WTC11 (cell line): ENCODE measurements at regions not wholly inside any gene's neighbourhood (a gene's known extent, or its start where the extent isn't known, plus 50 kb on each side); places are given as distances from the start of the nearest gene placed in this dataset.
"Not testable (repeated sequence)": the region's sequence is repeated elsewhere in the genome, so short reads cannot be mapped to it uniquely, and the experiment has no call there.

ENCODE experiments used
- CREB1 ChIP-seq: sonication (generic); formaldehyde crosslinking; IDR thresholded peaks from 2 replicates; pipeline ENCODE4 v1.8.0; 2023; ENCODE audit warnings: mild to moderate bottlenecking, missing genetic modification reagents
- ESRRA ChIP-seq: sonication (generic); formaldehyde crosslinking; IDR thresholded peaks from 2 replicates; pipeline ENCODE4 v1.8.1; 2022; ENCODE audit warnings: mild to moderate bottlenecking, missing genetic modification reagents, borderline replicate concordance
- JUN ChIP-seq: sonication (generic); formaldehyde crosslinking; IDR thresholded peaks from 2 replicates; pipeline ENCODE4 v1.8.0; 2023; ENCODE audit warnings: mild to moderate bottlenecking, missing genetic modification reagents
- MYBL2 ChIP-seq: sonication (generic); formaldehyde crosslinking; IDR thresholded peaks from 2 replicates; pipeline ENCODE4 v1.8.1; 2023; ENCODE audit warnings: mild to moderate bottlenecking, moderate library complexity, missing genetic modification reagents
- NFYB ChIP-seq: sonication (generic); formaldehyde crosslinking; conservative IDR thresholded peaks from 2 replicates; pipeline ENCODE4 v1.8.0; 2022; ENCODE audit warnings: low read depth, missing genetic modification reagents
- SP1 ChIP-seq: sonication (generic); formaldehyde crosslinking; conservative IDR thresholded peaks from 2 replicates; pipeline ENCODE4 v1.8.1; 2022; ENCODE audit warnings: missing genetic modification reagents
- TCF7 ChIP-seq: sonication (generic); formaldehyde crosslinking; IDR thresholded peaks from 2 replicates; pipeline ENCODE4 v1.8.0; 2022; ENCODE audit warnings: mild to moderate bottlenecking, low read depth, missing genetic modification reagents, moderate library complexity
- ZNF232 ChIP-seq: sonication (generic); formaldehyde crosslinking; IDR thresholded peaks from 2 replicates; pipeline ENCODE4 v1.8.0; 2022; ENCODE audit warnings: mild to moderate bottlenecking, missing genetic modification reagents
- ZNF423 ChIP-seq: fragments of 250-450 bp; sonication (Bioruptor Pico); IDR thresholded peaks from 2 replicates; pipeline ENCODE4 v2.1.2; 2022; ENCODE audit warnings: mild to moderate bottlenecking, moderate library complexity
- TF ChIP-seq, protein P1 (sequence below): fragments of 200-600 bp; IDR thresholded peaks from 2 replicates; pipeline ENCODE4 v1.8.0; 2022; ENCODE audit warnings: antibody characterized with exemption
- TF ChIP-seq, protein P2 (sequence below): sonication (generic); formaldehyde crosslinking; IDR thresholded peaks from 2 replicates; pipeline ENCODE4 v1.8.1; 2023; ENCODE audit warnings: mild to moderate bottlenecking, missing genetic modification reagents, moderate library complexity
- TF ChIP-seq, protein P3 (sequence below): sonication (generic); formaldehyde crosslinking; conservative IDR thresholded peaks from 2 replicates; pipeline ENCODE4 v1.8.1; 2022; ENCODE audit warnings: mild to moderate bottlenecking, missing genetic modification reagents

DNA sequence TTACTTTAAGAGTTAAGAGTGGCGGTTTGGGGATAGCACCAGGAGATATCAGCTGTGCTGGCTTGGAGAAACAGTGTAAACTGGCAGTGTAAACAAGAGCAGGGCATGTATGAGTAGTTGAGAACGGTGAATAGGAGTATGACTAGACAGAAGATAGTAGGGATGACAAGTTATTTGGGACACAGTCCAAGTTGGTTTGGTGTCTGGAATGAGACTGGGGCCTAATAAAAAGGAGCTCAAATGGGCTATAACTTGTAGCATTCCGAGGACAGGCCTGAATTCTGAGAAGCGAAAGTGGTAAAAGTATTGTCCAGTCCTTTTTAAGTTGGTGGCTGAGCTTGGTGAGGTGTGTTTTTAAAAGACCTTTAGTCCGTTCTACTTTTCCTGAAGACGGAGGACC, 883.9 kb upstream of the CITED2 start:
- TF ChIP-seq, protein P1, sequence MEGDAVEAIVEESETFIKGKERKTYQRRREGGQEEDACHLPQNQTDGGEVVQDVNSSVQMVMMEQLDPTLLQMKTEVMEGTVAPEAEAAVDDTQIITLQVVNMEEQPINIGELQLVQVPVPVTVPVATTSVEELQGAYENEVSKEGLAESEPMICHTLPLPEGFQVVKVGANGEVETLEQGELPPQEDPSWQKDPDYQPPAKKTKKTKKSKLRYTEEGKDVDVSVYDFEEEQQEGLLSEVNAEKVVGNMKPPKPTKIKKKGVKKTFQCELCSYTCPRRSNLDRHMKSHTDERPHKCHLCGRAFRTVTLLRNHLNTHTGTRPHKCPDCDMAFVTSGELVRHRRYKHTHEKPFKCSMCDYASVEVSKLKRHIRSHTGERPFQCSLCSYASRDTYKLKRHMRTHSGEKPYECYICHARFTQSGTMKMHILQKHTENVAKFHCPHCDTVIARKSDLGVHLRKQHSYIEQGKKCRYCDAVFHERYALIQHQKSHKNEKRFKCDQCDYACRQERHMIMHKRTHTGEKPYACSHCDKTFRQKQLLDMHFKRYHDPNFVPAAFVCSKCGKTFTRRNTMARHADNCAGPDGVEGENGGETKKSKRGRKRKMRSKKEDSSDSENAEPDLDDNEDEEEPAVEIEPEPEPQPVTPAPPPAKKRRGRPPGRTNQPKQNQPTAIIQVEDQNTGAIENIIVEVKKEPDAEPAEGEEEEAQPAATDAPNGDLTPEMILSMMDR = not testable (repeated sequence)
- TF ChIP-seq TCF7 (CRISPR knock-in tag); NFYB; JUN (CRISPR knock-in tag); MYBL2 (CRISPR knock-in tag); ZNF423 (CRISPR knock-in tag); CREB1 (CRISPR knock-in tag); ZNF232 (CRISPR knock-in tag); SP1 (CRISPR knock-in tag); ESRRA: not testable (repeated sequence)
- TF ChIP-seq, protein P2, sequence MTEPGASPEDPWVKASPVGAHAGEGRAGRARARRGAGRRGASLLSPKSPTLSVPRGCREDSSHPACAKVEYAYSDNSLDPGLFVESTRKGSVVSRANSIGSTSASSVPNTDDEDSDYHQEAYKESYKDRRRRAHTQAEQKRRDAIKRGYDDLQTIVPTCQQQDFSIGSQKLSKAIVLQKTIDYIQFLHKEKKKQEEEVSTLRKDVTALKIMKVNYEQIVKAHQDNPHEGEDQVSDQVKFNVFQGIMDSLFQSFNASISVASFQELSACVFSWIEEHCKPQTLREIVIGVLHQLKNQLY = not testable (repeated sequence)
- TF ChIP-seq, protein P3, sequence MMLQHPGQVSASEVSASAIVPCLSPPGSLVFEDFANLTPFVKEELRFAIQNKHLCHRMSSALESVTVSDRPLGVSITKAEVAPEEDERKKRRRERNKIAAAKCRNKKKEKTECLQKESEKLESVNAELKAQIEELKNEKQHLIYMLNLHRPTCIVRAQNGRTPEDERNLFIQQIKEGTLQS (CRISPR knock-in tag) = not testable (repeated sequence)
